Keratinocyte (primary cell): ENCODE measurements at regions not wholly inside any gene's neighbourhood (a gene's known extent, or its start where the extent isn't known, plus 50 kb on each side); places are given as distances from the start of the nearest gene placed in this dataset.

Experiments
- EZH2 ChIP-seq: IDR thresholded peaks from one replicate; pipeline ENCODE4 v1.6.1; 2012; ENCODE audit warnings: inconsistent platforms, mild to moderate bottlenecking, low read length, moderate library complexity
- TF ChIP-seq, protein P1 (sequence below), 3 experiments: IDR thresholded peaks in 1 of 3; conservative IDR thresholded peaks in 1 of 3; optimal IDR thresholded peaks in 1 of 3; 2 replicates in 2 of 3; 3 replicates in 1 of 3; pipeline versions ENCODE3 to v1.5.1; 2011; ENCODE audit warnings: low read length in 3 of 3, mild to moderate bottlenecking in 3 of 3, moderate library complexity in 2 of 3, control low read depth in 1 of 3, inconsistent platforms in 1 of 3; ENCODE audit not compliant: insufficient read depth in 2 of 3; ENCODE audit errors: extremely low read depth in 1 of 3

DNA sequence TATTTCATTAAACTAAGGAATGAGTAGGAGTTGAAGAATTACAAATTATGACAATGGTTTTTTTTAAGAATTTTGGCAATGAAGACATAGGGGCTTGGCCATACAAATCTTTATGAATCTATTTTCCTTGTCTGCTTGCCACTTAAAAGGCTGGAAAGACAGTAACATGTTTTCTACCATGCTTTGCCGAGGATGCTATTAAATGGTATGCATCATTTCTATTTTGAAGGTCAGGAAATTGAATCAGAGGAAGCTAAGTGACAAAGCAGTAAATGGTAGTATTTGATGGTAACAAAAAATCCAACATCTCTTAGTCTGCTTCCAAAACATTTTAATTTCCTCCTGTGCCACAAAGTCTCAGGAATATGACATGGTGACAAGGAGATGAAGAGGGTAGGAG is 287.2 kb downstream of the RFPL4B start:
- TF ChIP-seq, protein P1, sequence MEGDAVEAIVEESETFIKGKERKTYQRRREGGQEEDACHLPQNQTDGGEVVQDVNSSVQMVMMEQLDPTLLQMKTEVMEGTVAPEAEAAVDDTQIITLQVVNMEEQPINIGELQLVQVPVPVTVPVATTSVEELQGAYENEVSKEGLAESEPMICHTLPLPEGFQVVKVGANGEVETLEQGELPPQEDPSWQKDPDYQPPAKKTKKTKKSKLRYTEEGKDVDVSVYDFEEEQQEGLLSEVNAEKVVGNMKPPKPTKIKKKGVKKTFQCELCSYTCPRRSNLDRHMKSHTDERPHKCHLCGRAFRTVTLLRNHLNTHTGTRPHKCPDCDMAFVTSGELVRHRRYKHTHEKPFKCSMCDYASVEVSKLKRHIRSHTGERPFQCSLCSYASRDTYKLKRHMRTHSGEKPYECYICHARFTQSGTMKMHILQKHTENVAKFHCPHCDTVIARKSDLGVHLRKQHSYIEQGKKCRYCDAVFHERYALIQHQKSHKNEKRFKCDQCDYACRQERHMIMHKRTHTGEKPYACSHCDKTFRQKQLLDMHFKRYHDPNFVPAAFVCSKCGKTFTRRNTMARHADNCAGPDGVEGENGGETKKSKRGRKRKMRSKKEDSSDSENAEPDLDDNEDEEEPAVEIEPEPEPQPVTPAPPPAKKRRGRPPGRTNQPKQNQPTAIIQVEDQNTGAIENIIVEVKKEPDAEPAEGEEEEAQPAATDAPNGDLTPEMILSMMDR (optimal IDR thresholded peaks at IDR 0.05 in 1 of 3, IDR thresholded peaks at IDR 0.05 in 1 of 3, conservative IDR thresholded peaks at IDR 0.05 in 1 of 3; ENCODE audit: extremely low read depth in 1 of 3, insufficient read depth in 2 of 3, low read length in 3 of 3), result no peak
- TF ChIP-seq EZH2, result no peak
